Left lung (tissue), 4 donors: ENCODE measurements at regions not wholly inside any gene's neighbourhood (a gene's known extent, or its start where the extent isn't known, plus 50 kb on each side); places are given as distances from the start of the nearest gene placed in this dataset.

ENCODE experiments used
- ATAC-seq: fragments of 200-7000 bp; cut with Tn5 transposase; one replicate; pipeline ENCODE4 v1.9.1; 2020; ENCODE audit warnings: moderate library complexity
- DNase-seq, 4 donors: peaks; one replicate each; pipeline ENCODE4 v3.0.0-alpha.2; 2013 to 2020
- H3K27ac ChIP-seq, 2 donors: fragments of 200-600 bp; sonication (generic) in 1 of 2; one replicate each; pipeline versions ENCODE4 v1.5.0 to v1.8.0; 2020 to 2021
- H3K27me3 ChIP-seq, 2 donors: fragments of 200-600 bp; sonication (generic) in 1 of 2; one replicate each; pipeline versions ENCODE4 v1.5.0 to v1.8.0; 2020 to 2021
- H3K36me3 ChIP-seq, 2 donors: fragments of 200-600 bp; sonication (generic) in 1 of 2; one replicate each; pipeline versions ENCODE4 v1.5.0 to v1.8.0; 2020 to 2021
- H3K4me1 ChIP-seq, 2 donors: fragments of 200-600 bp; one replicate each; pipeline ENCODE4 v1.8.0; 2021
- H3K4me3 ChIP-seq, 2 donors: fragments of 200-600 bp; sonication (generic) in 1 of 2; one replicate each; pipeline versions ENCODE4 v1.5.0 to v1.8.0; 2020 to 2021; ENCODE audit warnings: mild to moderate bottlenecking in 1 of 2
- H3K9me3 ChIP-seq, 2 donors: fragments of 200-600 bp; sonication (generic) in 1 of 2; one replicate each; pipeline versions ENCODE4 v1.5.0 to v1.8.0; 2020 to 2021
- CTCF ChIP-seq, 2 donors: fragments of 200-600 bp; sonication (generic) in 1 of 2; IDR thresholded peaks; one replicate each; pipeline versions ENCODE4 v1.5.0 to v1.8.0; 2021; ENCODE audit warnings: antibody characterized with exemption in 2 of 2
- intact Hi-C, 2 donors: fragments of 100-400 bp; cut with DNase I; formaldehyde crosslinking; loops; one replicate each; pipeline versions ENCODE4 v1.11.2 to v1.14.2; 2022
- donor health status: DM: no; HTN: yes; CAD: no.
- donor health status: DM: no; HTN: no; CAD: no.

GRCh38 chrX:68988865-68989264 lies 160.0 kb downstream of the EFNB1 start:
- ATAC-seq = no peak
- intact Hi-C loops = no loop called here
- no peaks in the 10 kb centered on the region for H3K36me3 ChIP-seq
- no peaks in the 10 kb centered on the region for H3K9me3 ChIP-seq
- H3K4me3 ChIP-seq = no peak overlapping the region
- no peak for DNase-seq
- peaks cover 3 to 6% of the 10 kb centered on the region in 2 donors for H3K4me1 ChIP-seq
- no peak for TF ChIP-seq CTCF (IDR thresholded peaks at IDR 0.05)
- H3K27ac ChIP-seq = no peak overlapping the region
- no peaks in the 10 kb centered on the region for H3K27me3 ChIP-seq

- intact Hi-C loops = no loop called here
- DNase-seq = no peak
- Histone ChIP-seq H3K27me3 (no peaks in the 10 kb centered on the region), H3K4me1 (peaks cover 0 to 4% of the 10 kb centered on the region in 2 donors), H3K9me3 (no peaks in the 10 kb centered on the region), H3K27ac (no peak overlapping the region), H3K4me3 (no peak overlapping the region), H3K36me3 (no peaks in the 10 kb centered on the region)
- no peak for ATAC-seq
- TF ChIP-seq CTCF (IDR thresholded peaks at IDR 0.05) = no peak
These were observed 156.4 kb downstream of the EFNB1 start for GRCh38 chrX:68985135-68985755.

GRCh38 chrX:68983004-68983857 lies 154.4 kb downstream of the EFNB1 start:
- ATAC-seq = no peak
- TF ChIP-seq CTCF (IDR thresholded peaks at IDR 0.05) = no peak
- Histone ChIP-seq H3K27ac (no peak overlapping the region), H3K9me3 (no peaks in the 10 kb centered on the region), H3K4me1 (no peaks in the 10 kb centered on the region), H3K4me3 (no peak overlapping the region), H3K27me3 (no peaks in the 10 kb centered on the region), H3K36me3 (no peaks in the 10 kb centered on the region)
- intact Hi-C loops = no loop called here
- no peak for DNase-seq

GRCh38 chrX:68982476-68982875 lies 153.7 kb downstream of the EFNB1 start:
- ATAC-seq = no peak
- Histone ChIP-seq H3K4me1 (no peaks in the 10 kb centered on the region), H3K4me3 (no peak overlapping the region), H3K9me3 (no peaks in the 10 kb centered on the region), H3K27ac (no peak overlapping the region), H3K36me3 (no peaks in the 10 kb centered on the region), H3K27me3 (no peaks in the 10 kb centered on the region)
- no peak for TF ChIP-seq CTCF (IDR thresholded peaks at IDR 0.05)
- no peak for DNase-seq
- intact Hi-C loops = no loop called here

GRCh38 chrX:68980906-68981616 lies 152.2 kb downstream of the EFNB1 start:
- Histone ChIP-seq H3K4me3 (no peak overlapping the region), H3K27me3 (no peaks in the 10 kb centered on the region), H3K9me3 (no peaks in the 10 kb centered on the region), H3K27ac (no peak overlapping the region), H3K4me1 (no peaks in the 10 kb centered on the region), H3K36me3 (no peaks in the 10 kb centered on the region)
- TF ChIP-seq CTCF (IDR thresholded peaks at IDR 0.05) = no peak
- DNase-seq (no peak), ATAC-seq (no peak)
- intact Hi-C loops = no loop called here
